SK-N-SH treated with all-trans-retinoic acid at 6 μM for 48 hours (cell line): ENCODE measurements at regions not wholly inside any gene's neighbourhood (a gene's known extent, or its start where the extent isn't known, plus 50 kb on each side); places are given as distances from the start of the nearest gene placed in this dataset.
"Not testable (repeated sequence)": the region's sequence is repeated elsewhere in the genome, so short reads cannot be mapped to it uniquely, and the experiment has no call there.

Experiments
- ARNTL ChIP-seq: fragments of 450-650 bp; formaldehyde crosslinking; IDR thresholded peaks from 2 replicates; pipeline ENCODE4 v1.5.0; 2020; ENCODE audit warnings: low read depth, mild to moderate bottlenecking, moderate library complexity, borderline replicate concordance
- BACH2 ChIP-seq: fragments of 250-450 bp; sonication (Bioruptor Pico); IDR thresholded peaks from 2 replicates; pipeline ENCODE4 v1.9.0; 2021; ENCODE audit warnings: mild to moderate bottlenecking, borderline replicate concordance
- TCF4 ChIP-seq: fragments of 250-450 bp; sonication (Bioruptor Pico); IDR thresholded peaks from 2 replicates; pipeline ENCODE4 v1.8.0; 2021; ENCODE audit warnings: mild to moderate bottlenecking, moderate library complexity, borderline replicate concordance
- ZC3H10 ChIP-seq: fragments of 250-450 bp; sonication (Bioruptor Pico); IDR thresholded peaks from 2 replicates; pipeline ENCODE4 v1.5.1; 2021; ENCODE audit warnings: mild to moderate bottlenecking, moderate library complexity
- ZFP30 ChIP-seq: fragments of 450-650 bp; formaldehyde crosslinking; IDR thresholded peaks from 2 replicates; pipeline ENCODE4 v1.5.0; 2022; ENCODE audit warnings: mild to moderate bottlenecking, moderate library complexity
- ZNF70 ChIP-seq: fragments of 450-650 bp; formaldehyde crosslinking; IDR thresholded peaks from 2 replicates; pipeline ENCODE4 v1.5.0; 2020; ENCODE audit warnings: mild to moderate bottlenecking, moderate library complexity
- TF ChIP-seq, protein P1 (sequence below): fragments of 250-450 bp; sonication (Bioruptor Pico); IDR thresholded peaks from 2 replicates; pipeline ENCODE4 v1.5.0; 2020; ENCODE audit warnings: mild to moderate bottlenecking, moderate library complexity
- TF ChIP-seq, protein P2 (sequence below): fragments of 250-450 bp; sonication (Bioruptor Pico); IDR thresholded peaks from 2 replicates; pipeline ENCODE4 v1.5.1; 2020; ENCODE audit warnings: low read depth, mild to moderate bottlenecking, moderate library complexity

DNA sequence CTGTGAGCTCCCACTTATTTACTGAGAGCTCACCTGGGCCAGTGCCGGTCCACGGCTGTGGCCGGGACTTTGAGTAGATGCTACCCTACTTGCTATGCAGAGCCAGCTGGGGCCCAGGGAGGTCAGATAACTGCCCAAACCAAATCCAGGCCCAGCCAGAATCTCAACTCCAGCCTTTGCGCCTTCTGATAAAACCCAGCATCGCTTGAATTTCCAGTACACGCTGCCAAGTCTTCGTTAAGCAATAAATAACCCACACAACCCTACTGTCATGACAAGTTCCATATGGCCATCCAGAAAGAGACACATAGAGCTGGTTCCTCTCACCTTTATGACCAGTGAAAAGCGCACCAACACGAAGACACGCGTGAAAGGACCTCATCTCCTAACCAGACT lies 55.6 kb upstream of the SPN start:
- TF ChIP-seq ARNTL (CRISPR knock-in tag); ZC3H10; ZFP30; BACH2; ZNF70: not testable (repeated sequence)
- TF ChIP-seq TCF4 (CRISPR knock-in tag): 0 out of 2 replicates have a peak, but pooled peaks have one; percentile 11
- TF ChIP-seq, protein P1, sequence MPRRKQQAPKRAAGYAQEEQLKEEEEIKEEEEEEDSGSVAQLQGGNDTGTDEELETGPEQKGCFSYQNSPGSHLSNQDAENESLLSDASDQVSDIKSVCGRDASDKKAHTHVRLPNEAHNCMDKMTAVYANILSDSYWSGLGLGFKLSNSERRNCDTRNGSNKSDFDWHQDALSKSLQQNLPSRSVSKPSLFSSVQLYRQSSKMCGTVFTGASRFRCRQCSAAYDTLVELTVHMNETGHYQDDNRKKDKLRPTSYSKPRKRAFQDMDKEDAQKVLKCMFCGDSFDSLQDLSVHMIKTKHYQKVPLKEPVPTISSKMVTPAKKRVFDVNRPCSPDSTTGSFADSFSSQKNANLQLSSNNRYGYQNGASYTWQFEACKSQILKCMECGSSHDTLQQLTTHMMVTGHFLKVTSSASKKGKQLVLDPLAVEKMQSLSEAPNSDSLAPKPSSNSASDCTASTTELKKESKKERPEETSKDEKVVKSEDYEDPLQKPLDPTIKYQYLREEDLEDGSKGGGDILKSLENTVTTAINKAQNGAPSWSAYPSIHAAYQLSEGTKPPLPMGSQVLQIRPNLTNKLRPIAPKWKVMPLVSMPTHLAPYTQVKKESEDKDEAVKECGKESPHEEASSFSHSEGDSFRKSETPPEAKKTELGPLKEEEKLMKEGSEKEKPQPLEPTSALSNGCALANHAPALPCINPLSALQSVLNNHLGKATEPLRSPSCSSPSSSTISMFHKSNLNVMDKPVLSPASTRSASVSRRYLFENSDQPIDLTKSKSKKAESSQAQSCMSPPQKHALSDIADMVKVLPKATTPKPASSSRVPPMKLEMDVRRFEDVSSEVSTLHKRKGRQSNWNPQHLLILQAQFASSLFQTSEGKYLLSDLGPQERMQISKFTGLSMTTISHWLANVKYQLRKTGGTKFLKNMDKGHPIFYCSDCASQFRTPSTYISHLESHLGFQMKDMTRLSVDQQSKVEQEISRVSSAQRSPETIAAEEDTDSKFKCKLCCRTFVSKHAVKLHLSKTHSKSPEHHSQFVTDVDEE (CRISPR knock-in tag): not testable (repeated sequence)
- TF ChIP-seq, protein P2, sequence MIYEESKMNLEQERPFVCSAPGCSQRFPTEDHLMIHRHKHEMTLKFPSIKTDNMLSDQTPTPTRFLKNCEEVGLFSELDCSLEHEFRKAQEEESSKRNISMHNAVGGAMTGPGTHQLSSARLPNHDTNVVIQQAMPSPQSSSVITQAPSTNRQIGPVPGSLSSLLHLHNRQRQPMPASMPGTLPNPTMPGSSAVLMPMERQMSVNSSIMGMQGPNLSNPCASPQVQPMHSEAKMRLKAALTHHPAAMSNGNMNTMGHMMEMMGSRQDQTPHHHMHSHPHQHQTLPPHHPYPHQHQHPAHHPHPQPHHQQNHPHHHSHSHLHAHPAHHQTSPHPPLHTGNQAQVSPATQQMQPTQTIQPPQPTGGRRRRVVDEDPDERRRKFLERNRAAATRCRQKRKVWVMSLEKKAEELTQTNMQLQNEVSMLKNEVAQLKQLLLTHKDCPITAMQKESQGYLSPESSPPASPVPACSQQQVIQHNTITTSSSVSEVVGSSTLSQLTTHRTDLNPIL (CRISPR knock-in tag): not testable (repeated sequence)
